ENCODE measurements at regions not wholly inside any gene's neighbourhood (a gene's known extent, or its start where the extent isn't known, plus 50 kb on each side); places are given as distances from the start of the nearest gene placed in this dataset.

GRCh38 chr3:103918336-103918735, 1448.4 kb upstream of the ALCAM start:
- no peak for TF ChIP-seq POLR2A (IDR thresholded peaks at IDR 0.05)
- TF ChIP-seq CTCF (IDR thresholded peaks at IDR 0.05), result no peak
